H1 (cell line): ENCODE measurements at regions not wholly inside any gene's neighbourhood (a gene's known extent, or its start where the extent isn't known, plus 50 kb on each side); places are given as distances from the start of the nearest gene placed in this dataset.

Experiments used
- FOSL1 ChIP-seq: IDR thresholded peaks from 2 replicates; pipeline ENCODE4 v1.6.1; 2011; ENCODE audit warnings: mild to moderate bottlenecking, low read depth, low read length, moderate library complexity; ENCODE audit not compliant: insufficient read depth
- RXRA ChIP-seq: IDR thresholded peaks from 2 replicates; pipeline ENCODE4 v1.6.1; 2011; ENCODE audit warnings: low read depth, mild to moderate bottlenecking, low read length, moderate library complexity; ENCODE audit not compliant: insufficient read depth
- SP2 ChIP-seq: IDR thresholded peaks from 2 replicates; pipeline ENCODE4 v1.6.1; 2012; ENCODE audit warnings: mild to moderate bottlenecking, low read length, inconsistent platforms
- SRF ChIP-seq: IDR thresholded peaks from 2 replicates; pipeline ENCODE4 v1.6.1; 2011; ENCODE audit warnings: mild to moderate bottlenecking, low read depth, low read length, moderate library complexity
- TF ChIP-seq, protein P1 (sequence below): fragments of 300-600 bp; sonication (generic); IDR thresholded peaks from 2 replicates; pipeline ENCODE4 v1.7.1; 2012; ENCODE audit warnings: low read length, moderate library complexity, mild to moderate bottlenecking, inconsistent platforms; ENCODE audit not compliant: insufficient replicate concordance

DNA sequence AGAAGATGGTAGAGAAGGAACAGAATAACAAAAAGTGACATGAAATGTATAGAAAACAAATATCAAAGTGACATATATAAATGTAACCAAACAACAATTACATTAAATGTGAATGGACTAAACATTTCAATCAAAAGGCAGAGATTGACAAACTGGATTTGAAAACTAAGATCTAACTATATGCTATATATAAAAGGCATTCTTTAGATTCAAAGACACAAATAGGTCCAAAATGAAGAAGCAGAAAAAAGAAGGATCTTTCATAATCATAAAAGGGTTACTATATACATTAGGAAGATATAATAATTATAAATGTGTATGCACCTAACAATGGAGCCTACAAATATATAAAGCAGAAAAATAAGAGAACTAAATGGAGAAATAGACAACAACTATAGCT is 183.7 kb downstream of the METTL4 start (continued):
- TF ChIP-seq FOSL1 (no peak), SRF (no peak), RXRA (no peak), SP2 (no peak)
- TF ChIP-seq, protein P1, sequence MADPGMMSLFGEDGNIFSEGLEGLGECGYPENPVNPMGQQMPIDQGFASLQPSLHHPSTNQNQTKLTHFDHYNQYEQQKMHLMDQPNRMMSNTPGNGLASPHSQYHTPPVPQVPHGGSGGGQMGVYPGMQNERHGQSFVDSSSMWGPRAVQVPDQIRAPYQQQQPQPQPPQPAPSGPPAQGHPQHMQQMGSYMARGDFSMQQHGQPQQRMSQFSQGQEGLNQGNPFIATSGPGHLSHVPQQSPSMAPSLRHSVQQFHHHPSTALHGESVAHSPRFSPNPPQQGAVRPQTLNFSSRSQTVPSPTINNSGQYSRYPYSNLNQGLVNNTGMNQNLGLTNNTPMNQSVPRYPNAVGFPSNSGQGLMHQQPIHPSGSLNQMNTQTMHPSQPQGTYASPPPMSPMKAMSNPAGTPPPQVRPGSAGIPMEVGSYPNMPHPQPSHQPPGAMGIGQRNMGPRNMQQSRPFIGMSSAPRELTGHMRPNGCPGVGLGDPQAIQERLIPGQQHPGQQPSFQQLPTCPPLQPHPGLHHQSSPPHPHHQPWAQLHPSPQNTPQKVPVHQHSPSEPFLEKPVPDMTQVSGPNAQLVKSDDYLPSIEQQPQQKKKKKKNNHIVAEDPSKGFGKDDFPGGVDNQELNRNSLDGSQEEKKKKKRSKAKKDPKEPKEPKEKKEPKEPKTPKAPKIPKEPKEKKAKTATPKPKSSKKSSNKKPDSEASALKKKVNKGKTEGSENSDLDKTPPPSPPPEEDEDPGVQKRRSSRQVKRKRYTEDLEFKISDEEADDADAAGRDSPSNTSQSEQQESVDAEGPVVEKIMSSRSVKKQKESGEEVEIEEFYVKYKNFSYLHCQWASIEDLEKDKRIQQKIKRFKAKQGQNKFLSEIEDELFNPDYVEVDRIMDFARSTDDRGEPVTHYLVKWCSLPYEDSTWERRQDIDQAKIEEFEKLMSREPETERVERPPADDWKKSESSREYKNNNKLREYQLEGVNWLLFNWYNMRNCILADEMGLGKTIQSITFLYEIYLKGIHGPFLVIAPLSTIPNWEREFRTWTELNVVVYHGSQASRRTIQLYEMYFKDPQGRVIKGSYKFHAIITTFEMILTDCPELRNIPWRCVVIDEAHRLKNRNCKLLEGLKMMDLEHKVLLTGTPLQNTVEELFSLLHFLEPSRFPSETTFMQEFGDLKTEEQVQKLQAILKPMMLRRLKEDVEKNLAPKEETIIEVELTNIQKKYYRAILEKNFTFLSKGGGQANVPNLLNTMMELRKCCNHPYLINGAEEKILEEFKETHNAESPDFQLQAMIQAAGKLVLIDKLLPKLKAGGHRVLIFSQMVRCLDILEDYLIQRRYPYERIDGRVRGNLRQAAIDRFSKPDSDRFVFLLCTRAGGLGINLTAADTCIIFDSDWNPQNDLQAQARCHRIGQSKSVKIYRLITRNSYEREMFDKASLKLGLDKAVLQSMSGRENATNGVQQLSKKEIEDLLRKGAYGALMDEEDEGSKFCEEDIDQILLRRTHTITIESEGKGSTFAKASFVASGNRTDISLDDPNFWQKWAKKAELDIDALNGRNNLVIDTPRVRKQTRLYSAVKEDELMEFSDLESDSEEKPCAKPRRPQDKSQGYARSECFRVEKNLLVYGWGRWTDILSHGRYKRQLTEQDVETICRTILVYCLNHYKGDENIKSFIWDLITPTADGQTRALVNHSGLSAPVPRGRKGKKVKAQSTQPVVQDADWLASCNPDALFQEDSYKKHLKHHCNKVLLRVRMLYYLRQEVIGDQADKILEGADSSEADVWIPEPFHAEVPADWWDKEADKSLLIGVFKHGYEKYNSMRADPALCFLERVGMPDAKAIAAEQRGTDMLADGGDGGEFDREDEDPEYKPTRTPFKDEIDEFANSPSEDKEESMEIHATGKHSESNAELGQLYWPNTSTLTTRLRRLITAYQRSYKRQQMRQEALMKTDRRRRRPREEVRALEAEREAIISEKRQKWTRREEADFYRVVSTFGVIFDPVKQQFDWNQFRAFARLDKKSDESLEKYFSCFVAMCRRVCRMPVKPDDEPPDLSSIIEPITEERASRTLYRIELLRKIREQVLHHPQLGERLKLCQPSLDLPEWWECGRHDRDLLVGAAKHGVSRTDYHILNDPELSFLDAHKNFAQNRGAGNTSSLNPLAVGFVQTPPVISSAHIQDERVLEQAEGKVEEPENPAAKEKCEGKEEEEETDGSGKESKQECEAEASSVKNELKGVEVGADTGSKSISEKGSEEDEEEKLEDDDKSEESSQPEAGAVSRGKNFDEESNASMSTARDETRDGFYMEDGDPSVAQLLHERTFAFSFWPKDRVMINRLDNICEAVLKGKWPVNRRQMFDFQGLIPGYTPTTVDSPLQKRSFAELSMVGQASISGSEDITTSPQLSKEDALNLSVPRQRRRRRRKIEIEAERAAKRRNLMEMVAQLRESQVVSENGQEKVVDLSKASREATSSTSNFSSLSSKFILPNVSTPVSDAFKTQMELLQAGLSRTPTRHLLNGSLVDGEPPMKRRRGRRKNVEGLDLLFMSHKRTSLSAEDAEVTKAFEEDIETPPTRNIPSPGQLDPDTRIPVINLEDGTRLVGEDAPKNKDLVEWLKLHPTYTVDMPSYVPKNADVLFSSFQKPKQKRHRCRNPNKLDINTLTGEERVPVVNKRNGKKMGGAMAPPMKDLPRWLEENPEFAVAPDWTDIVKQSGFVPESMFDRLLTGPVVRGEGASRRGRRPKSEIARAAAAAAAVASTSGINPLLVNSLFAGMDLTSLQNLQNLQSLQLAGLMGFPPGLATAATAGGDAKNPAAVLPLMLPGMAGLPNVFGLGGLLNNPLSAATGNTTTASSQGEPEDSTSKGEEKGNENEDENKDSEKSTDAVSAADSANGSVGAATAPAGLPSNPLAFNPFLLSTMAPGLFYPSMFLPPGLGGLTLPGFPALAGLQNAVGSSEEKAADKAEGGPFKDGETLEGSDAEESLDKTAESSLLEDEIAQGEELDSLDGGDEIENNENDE, result no peak
